Epithelial cell of esophagus (primary cell): ENCODE measurements at regions not wholly inside any gene's neighbourhood (a gene's known extent, or its start where the extent isn't known, plus 50 kb on each side); places are given as distances from the start of the nearest gene placed in this dataset.
"Not testable (repeated sequence)": the region's sequence is repeated elsewhere in the genome, so short reads cannot be mapped to it uniquely, and the experiment has no call there.

Experiments
- DNase-seq: peaks from one replicate; pipeline ENCODE4 v3.0.0; 2010; ENCODE audit warnings: low read depth
- H3K4me3 ChIP-seq: 2 replicates; pipeline ENCODE4 v1.5.1; 2011; ENCODE audit warnings: mild to moderate bottlenecking, low read length, control low read depth
- TF ChIP-seq, protein P1 (sequence below): IDR thresholded peaks from 2 replicates; pipeline ENCODE4 v1.5.1; 2011; ENCODE audit warnings: low read depth, mild to moderate bottlenecking, low read length, control low read depth, inconsistent platforms; ENCODE audit not compliant: insufficient read depth; ENCODE audit errors: missing control alignments

DNA sequence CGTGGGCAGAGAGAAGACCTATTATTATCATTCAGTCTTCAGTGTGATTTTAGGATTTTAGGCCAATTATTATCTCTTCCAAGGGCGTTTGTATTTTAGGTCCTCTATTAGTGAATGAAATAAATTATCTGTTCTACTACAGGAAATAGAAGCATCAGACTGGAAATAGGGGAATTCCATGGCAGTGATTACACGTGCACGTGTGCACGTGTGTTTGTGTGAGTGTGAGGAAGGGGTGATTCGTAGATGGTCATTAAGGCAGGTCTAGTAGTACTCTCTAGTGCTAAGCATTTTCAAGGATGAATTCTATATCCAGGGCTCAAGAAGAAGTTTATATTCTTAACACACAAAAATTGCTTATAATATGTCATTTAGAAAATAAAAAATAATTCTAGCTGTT, 623.2 kb downstream of the GATA3 start:
- peak; percentile 30 for DNase-seq
- H3K4me3 ChIP-seq, result no peak overlapping the region
- TF ChIP-seq, protein P1, sequence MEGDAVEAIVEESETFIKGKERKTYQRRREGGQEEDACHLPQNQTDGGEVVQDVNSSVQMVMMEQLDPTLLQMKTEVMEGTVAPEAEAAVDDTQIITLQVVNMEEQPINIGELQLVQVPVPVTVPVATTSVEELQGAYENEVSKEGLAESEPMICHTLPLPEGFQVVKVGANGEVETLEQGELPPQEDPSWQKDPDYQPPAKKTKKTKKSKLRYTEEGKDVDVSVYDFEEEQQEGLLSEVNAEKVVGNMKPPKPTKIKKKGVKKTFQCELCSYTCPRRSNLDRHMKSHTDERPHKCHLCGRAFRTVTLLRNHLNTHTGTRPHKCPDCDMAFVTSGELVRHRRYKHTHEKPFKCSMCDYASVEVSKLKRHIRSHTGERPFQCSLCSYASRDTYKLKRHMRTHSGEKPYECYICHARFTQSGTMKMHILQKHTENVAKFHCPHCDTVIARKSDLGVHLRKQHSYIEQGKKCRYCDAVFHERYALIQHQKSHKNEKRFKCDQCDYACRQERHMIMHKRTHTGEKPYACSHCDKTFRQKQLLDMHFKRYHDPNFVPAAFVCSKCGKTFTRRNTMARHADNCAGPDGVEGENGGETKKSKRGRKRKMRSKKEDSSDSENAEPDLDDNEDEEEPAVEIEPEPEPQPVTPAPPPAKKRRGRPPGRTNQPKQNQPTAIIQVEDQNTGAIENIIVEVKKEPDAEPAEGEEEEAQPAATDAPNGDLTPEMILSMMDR, result no peak

DNA sequence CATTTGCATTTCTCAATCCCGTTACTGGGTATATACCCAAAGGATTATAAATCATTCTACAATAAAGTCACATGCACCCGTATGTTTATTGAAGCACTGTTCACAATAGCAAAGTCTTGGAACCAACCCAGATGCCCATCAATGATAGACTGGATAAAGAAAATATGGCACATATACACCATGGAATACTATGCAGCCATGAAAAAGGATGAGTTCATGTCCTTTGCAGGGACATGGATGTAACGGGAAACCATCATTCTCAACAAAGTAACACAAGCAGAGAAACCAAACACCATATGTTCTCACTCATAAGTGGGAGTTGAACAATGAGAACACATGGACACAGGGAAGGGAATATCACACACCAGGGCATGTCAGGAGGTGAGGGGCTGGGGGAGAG, 630.4 kb downstream of the GATA3 start:
- not testable (repeated sequence) for H3K4me3 ChIP-seq, DNase-seq

DNA sequence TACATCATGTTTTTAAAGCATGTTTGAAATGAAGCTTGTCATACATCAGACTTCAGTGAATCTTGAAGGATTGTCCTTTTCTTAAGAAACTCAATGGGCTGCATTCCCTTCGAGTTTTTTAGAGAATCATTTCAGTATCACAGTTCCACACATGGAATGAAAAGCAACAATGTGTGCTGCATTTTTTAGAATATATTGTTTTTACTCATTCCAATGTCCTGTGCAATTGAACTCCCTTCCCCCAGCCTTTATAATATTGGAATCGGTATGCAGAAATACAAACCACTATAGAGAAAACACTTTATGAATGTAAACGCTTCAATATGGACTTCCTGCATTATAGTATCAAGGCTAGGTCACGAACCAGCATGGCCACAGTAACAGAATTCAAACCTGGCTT, 634.4 kb downstream of the GATA3 start:
- H3K4me3 ChIP-seq, result no peak overlapping the region
- TF ChIP-seq, protein P1, result no peak
- peak; percentile 27 for DNase-seq

DNA sequence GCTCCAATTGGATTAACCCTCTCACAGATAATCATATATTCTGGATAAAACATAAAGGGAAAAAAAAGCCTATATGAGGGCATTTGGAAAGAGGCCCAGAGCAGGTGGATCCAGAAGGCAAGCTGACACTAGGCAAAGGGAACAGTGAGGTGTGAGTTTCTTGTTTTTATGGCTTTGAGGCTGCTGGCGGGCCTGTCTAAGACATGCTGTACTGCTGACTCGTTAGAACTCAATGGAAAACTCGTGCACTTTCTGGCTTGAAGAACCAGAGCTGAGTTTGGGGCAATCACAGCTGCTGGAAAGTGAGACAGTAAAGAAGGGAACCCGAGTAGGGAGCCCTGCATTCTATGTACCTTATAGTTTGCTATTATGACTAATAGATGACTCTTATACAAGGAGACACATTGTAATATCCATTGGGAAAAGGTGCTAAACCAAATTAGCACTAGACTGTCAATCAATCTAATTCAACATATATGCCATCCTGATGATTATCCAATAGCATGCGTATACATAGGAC, 637.1 kb downstream of the GATA3 start:
- H3K4me3 ChIP-seq, result no peak overlapping the region
- TF ChIP-seq, protein P1, result no peak
- peak; percentile 39 for DNase-seq

DNA sequence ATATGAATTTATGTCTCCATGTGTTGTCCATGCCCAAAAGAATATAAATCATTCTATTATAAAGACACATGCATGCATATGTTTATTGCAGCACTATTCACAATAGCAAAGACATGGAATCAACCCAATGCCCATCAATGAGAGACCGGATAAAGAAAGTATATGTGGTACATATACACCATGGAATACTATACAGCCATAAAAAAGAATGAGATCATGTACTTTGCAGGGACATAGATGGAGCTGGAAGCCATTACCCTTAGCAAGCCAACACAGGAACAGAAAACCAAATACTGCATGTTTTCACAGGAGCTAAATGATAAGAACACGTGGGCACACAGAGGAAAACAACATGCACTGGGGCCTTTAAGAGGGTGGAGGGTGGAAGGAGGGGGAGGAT, 639.1 kb downstream of the GATA3 start:
- H3K4me3 ChIP-seq, DNase-seq: not testable (repeated sequence)

DNA sequence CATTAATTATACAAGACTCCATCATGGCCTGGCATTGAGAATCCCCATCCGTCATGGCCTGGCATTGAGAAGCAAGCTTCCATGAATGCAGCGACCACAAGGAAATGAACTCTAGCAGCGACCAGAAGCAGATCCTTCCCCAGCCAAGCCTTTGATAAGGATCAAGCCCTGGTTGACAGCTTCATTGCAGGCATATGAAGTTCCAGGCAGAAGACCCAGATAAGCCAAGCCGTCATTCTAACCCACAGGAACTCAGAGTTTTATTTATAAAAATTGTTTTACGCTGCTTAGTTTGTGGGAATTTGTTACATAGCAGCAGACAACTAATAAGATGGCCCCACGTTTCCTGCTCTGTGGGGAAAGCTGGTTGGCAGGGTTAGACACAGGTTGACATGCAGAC, 642.3 kb downstream of the GATA3 start:
- H3K4me3 ChIP-seq, result no peak overlapping the region
- DNase-seq, result no peak
- TF ChIP-seq, protein P1, result no peak

DNA sequence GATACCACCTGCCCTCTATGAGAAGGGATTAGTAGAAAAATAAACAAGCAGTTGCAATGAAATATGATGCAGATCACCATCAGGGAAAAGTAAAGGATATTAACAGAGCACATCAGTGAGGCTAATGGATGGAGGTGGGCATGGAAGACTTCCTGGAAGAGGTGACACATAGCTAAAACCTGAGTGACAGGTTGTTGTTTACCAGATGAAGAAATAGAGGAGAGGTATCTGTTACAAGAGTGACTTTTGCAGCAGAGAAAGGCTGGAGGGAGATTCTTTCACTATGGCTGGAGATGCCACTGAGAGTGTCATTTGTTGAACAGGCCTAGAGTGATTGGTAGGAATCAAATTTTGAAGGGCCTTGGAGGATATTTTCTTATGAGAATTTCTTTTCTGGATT, 646.2 kb downstream of the GATA3 start:
- DNase-seq, result no peak
- TF ChIP-seq, protein P1, result no peak
- no peak overlapping the region for H3K4me3 ChIP-seq

DNA sequence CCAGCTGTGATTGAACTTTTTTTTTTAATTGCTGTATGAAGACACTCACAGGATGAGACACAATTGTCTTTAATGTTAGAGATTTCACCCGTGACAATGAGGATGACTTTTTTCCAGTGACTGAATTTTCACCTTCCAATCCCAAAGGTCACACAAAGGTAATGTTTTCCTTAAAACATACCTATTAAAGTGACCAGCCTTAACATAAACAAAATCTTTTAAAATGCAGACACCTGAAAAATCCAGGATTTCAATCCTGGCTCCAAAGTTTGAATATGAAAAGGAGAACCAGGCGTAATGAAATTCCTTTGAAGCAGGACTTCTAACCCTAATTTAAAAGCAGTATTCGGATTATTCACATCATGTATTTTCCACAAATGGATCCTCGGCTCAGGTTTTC, 647.7 kb downstream of the GATA3 start:
- DNase-seq, result no peak
- H3K4me3 ChIP-seq, result no peak overlapping the region
- TF ChIP-seq, protein P1, result no peak
